ENCODE measurements at regions not wholly inside any gene's neighbourhood (a gene's known extent, or its start where the extent isn't known, plus 50 kb on each side); places are given as distances from the start of the nearest gene placed in this dataset.

GRCh38 chr4:32931475-32931874 is 2211.3 kb downstream of the PCDH7 start:
- TF ChIP-seq CTCF (conservative IDR thresholded peaks at IDR 0.05; ENCODE audit: low read length), result no peak
- TF ChIP-seq EZH2phosphoT487 (IDR thresholded peaks at IDR 0.05; ENCODE audit: borderline replicate concordance, low read depth, low read length), result no peak
